WERI-Rb-1 (cell line): ENCODE measurements at regions not wholly inside any gene's neighbourhood (a gene's known extent, or its start where the extent isn't known, plus 50 kb on each side); places are given as distances from the start of the nearest gene placed in this dataset.

ENCODE experiments used
- DNase-seq: peaks from one replicate; pipeline ENCODE4 v3.0.0-alpha.2; 2020
- H3K27ac ChIP-seq: fragments of 250-450 bp; sonication (Bioruptor Pico); 2 replicates; pipeline ENCODE4 v1.5.1; 2020; ENCODE audit warnings: mild to moderate bottlenecking, moderate library complexity
- H3K27me3 ChIP-seq: fragments of 250-450 bp; sonication (Bioruptor Pico); 2 replicates; pipeline ENCODE4 v1.5.1; 2021; ENCODE audit warnings: mild to moderate bottlenecking, low read depth, moderate library complexity; ENCODE audit not compliant: insufficient read depth, severe bottlenecking
- H3K36me3 ChIP-seq: fragments of 250-450 bp; sonication (Bioruptor Pico); 2 replicates; pipeline ENCODE4 v1.5.1; 2020; ENCODE audit warnings: mild to moderate bottlenecking, moderate library complexity
- H3K4me3 ChIP-seq: 2 replicates; pipeline ENCODE4 v1.5.1; 2011; ENCODE audit warnings: low read depth, mild to moderate bottlenecking, control low read depth, low read length
- H3K9me3 ChIP-seq: fragments of 250-450 bp; sonication (Bioruptor Pico); 2 replicates; pipeline ENCODE4 v1.5.1; 2021; ENCODE audit warnings: mild to moderate bottlenecking, moderate library complexity; ENCODE audit not compliant: severe bottlenecking
- TF ChIP-seq, protein P1 (sequence below): IDR thresholded peaks from 2 replicates; pipeline ENCODE4 v1.5.1; 2011; ENCODE audit warnings: low read depth, mild to moderate bottlenecking, control low read depth, inconsistent platforms, low read length

DNA sequence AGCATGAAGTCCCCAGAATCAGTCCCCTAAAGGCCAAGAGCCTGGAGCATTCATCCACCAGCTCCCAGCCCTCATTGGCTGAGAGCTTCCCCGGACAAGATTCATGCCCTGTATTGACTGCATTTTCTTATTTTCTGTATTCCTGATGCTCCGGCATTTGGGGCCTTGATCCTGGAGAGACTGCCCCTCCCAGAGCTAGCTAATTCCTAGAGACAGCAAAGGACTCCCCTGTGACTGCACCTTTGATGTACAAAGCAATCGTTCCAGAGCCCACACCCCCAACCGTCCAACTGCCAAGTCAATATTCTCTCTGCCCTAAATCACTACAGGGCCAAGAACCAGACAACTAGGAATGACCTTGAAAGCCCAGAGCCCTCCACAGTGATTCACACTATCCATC lies 93.4 kb upstream of the CDH5 start:
- TF ChIP-seq, protein P1, sequence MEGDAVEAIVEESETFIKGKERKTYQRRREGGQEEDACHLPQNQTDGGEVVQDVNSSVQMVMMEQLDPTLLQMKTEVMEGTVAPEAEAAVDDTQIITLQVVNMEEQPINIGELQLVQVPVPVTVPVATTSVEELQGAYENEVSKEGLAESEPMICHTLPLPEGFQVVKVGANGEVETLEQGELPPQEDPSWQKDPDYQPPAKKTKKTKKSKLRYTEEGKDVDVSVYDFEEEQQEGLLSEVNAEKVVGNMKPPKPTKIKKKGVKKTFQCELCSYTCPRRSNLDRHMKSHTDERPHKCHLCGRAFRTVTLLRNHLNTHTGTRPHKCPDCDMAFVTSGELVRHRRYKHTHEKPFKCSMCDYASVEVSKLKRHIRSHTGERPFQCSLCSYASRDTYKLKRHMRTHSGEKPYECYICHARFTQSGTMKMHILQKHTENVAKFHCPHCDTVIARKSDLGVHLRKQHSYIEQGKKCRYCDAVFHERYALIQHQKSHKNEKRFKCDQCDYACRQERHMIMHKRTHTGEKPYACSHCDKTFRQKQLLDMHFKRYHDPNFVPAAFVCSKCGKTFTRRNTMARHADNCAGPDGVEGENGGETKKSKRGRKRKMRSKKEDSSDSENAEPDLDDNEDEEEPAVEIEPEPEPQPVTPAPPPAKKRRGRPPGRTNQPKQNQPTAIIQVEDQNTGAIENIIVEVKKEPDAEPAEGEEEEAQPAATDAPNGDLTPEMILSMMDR = no peak
- Histone ChIP-seq H3K27me3 (no peaks in the 10 kb centered on the region), H3K36me3 (no peaks in the 10 kb centered on the region), H3K4me3 (no peak overlapping the region), H3K9me3 (no peaks in the 10 kb centered on the region), H3K27ac (no peak overlapping the region)
- DNase-seq = no peak

DNA sequence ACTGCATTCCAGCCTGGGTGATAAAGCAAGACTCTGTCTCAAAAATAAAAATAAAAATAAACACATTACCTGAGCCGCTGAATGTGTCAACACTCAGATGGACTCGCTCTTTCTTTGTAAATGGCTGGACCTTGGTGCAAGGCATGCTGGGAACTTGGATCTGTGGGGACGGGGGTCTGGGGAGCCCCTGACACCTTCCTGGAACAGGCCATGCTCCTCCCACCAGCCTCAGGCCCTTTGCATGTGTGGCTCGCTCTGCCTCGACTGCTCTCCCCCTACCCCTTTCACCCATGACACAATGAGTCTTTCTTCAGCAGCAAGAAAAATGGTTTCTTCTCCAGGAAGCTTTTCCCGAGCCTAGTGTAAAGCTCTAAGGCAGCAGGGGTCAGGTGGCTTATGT lies 94.0 kb upstream of the CDH5 start:
- no peaks in the 10 kb centered on the region for H3K36me3 ChIP-seq
- no peaks in the 10 kb centered on the region for H3K9me3 ChIP-seq
- TF ChIP-seq, protein P1 = no peak
- H3K27me3 ChIP-seq = no peaks in the 10 kb centered on the region
- H3K4me3 ChIP-seq = no peak overlapping the region
- DNase-seq = no peak
- no peak overlapping the region for H3K27ac ChIP-seq

DNA sequence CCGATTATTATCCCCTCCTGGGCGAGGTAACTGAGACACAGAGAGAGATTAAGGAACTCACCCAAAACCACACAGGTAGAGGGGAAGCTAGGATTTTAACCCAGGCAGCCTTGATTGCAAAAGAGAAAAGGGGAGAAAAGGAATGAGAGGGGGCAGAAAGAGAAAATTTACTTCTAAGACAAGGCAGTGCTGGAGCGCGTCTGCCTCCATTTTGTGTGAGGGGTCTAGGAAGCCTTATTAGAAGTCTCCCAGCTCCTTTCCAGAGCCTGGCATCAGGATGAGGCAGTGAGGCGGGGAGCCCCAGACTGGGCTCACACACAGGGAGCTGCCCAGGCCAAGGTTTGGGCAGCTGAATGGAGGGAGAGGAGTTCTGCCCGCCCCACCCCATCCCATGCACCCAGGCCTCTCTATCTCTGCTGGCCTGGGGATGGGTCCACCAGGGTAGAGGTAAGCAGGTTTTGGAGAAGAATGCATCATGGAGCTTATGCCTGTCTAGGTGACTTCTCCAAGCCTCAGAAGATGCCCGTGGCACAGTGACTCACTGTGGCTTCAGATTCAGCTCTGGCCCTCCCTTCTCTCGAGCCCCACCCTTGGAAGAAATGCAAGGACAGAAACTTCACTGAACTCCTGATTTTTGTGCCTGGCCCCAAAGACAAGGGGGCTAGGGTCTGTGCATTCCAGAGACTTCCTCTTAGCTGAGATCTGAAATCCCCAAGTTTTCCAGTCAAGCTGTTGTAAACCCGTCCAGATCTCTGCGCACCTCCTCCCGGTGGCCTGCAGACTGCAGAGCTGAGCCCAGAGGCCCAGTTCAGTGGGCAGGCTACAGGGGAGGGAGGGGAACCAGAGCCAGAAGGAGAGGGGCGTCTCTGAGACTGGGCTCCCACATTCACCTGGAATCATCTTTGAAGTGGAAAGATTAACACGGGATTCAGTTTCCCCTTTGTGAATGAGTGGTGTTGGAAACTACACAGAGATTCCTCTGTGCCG lies 95.1 kb upstream of the CDH5 start:
- peak overlapping the region; percentile 33 for H3K4me3 ChIP-seq
- H3K27me3 ChIP-seq = no peaks in the 10 kb centered on the region
- DNase-seq = no peak

DNA sequence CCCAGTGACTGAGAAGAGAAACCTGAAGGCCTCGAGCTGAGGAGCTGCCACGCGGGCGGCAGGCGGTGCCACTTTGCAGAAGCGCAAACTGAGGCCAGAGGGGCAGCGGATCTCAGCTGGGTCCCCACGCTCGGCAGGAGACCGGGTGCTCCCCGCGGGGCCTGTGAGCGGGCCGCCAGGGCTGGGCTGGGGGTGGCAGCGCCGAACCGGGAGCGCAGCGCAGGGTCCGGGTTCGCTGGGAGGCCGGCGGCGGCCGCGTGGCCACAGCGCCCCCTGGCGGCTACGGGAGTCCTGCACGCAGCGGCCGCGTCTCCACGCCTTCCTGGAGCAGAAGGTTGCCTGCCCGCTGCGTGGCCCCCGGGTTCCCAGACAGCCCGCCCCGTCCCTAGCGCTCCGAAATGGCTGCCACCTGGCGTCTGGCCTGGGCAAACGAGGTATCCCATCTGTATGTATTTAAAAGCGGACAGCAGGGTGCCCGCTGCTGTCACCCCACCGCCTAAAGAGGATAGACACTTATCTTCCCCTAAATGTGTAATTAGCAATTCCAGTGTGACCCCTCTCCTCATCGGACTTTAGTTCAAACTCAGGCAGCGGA lies 96.1 kb upstream of the CDH5 start:
- peak overlapping the region; percentile 33 for H3K4me3 ChIP-seq
- H3K27me3 ChIP-seq = no peaks in the 10 kb centered on the region
- H3K36me3 ChIP-seq = no peaks in the 10 kb centered on the region
- TF ChIP-seq, protein P1 = peak; percentile 95
- H3K27ac ChIP-seq = peak overlapping the region; percentile 69
- DNase-seq = peak; percentile 94
- H3K9me3 ChIP-seq = no peaks in the 10 kb centered on the region

More for the DNA sequence above, 95.1 kb upstream of the CDH5 start:
- TF ChIP-seq, protein P1 = 0 out of 2 replicates have a peak, but pooled peaks have one; percentile 4
- Histone ChIP-seq H3K9me3 (no peaks in the 10 kb centered on the region), H3K36me3 (no peaks in the 10 kb centered on the region), H3K27ac (peak overlapping the region; percentile 69)

DNA sequence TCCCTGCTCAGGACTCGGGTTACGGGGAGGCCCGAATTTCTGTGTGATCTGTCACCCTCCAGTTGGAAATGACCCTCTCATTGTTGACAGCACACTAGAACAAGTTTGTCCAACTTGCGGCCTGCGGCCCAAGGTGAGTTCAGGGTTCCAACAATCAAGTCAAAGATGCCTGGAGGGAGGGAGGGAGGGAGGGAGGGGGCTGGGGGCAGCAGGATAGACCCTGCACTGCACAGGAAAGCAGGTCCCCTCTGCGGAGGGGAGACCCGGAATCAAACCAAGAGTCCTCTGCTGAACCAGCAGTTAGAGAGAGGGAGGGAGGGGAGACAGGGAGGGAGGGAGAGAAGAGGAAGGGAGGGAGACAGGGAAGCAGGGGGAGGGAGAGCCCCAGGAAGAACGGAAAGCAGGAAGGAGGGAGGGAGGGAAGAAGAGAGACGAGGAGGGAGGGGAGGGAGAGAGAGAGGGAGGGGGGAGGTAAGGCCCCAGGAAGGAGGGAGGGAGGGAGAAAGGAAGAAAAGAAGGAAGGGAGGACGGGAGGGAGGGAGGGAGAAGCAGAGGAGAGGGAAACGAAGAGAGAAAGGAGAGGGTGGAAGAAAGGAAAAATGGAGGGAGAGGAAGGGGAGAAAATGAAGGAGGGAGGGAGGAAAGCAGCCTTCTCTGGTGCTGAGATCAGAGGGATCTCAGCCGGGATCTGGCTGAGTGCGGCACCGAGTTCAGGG lies 96.7 kb upstream of the CDH5 start:
- H3K4me3 ChIP-seq = peak overlapping the region; percentile 16
- peak overlapping the region; percentile 55 for H3K27ac ChIP-seq
- TF ChIP-seq, protein P1 = no peak
- no peaks in the 10 kb centered on the region for H3K36me3 ChIP-seq
- H3K27me3 ChIP-seq = no peaks in the 10 kb centered on the region
- H3K9me3 ChIP-seq = no peaks in the 10 kb centered on the region
- DNase-seq = no peak
